ENCODE measurements at regions not wholly inside any gene's neighbourhood (a gene's known extent, or its start where the extent isn't known, plus 50 kb on each side); places are given as distances from the start of the nearest gene placed in this dataset.
"Not testable (repeated sequence)": the region's sequence is repeated elsewhere in the genome, so short reads cannot be mapped to it uniquely, and the experiment has no call there.

- TF ChIP-seq ELF1 (IDR thresholded peaks at IDR 0.05); REST (IDR thresholded peaks at IDR 0.05; ENCODE audit: low read depth, low read length); CTCF (IDR thresholded peaks at IDR 0.05); CHD2 (IDR thresholded peaks at IDR 0.05; ENCODE audit: low read length, partially characterized antibody); JUND (IDR thresholded peaks at IDR 0.05); TEAD4 (IDR thresholded peaks at IDR 0.05; ENCODE audit: borderline replicate concordance, insufficient read depth): not testable (repeated sequence)
Measured at GRCh38 chr13:70208968-70209367, 100.7 kb upstream of the KLHL1 start.
